ENCODE measurements at regions not wholly inside any gene's neighbourhood (a gene's known extent, or its start where the extent isn't known, plus 50 kb on each side); places are given as distances from the start of the nearest gene placed in this dataset.

DNA sequence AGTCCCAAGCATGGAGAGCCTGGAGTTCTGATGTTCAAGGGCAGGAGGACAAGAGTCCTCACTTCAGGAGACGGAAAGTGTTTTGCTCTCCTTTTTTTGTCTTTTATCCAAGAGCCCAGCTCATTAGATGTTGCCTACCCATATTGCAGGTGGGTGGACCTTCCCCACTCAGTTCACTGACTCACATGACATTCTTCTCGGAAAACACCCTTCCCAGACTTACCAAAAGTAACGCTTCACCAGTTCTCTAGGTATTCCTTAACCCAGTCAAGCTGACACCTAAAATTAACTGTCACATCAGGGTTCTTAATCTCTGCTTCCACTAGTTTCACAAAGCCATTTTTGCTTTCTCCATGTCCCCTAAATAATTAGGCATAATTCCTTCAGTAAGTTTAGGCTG lies 2215.4 kb upstream of the PCDH20 start:
- intact Hi-C loops (cut with micrococcal nuclease) (no loop called here), dilution Hi-C loops (cut with HindIII; ENCODE audit: low sequenced_read_pairs, unreplicated experiment) (no loop called here), in situ Hi-C loops (cut with MboI; ENCODE audit: low sequenced_read_pairs) (no loop called here)
- Histone ChIP-seq H3K56ac (ENCODE audit: extremely low read depth, insufficient read depth, low read length) (no peak overlapping the region), H2BK15ac (ENCODE audit: low read depth, low read length) (no peak overlapping the region), H3K9me1 (ENCODE audit: insufficient read depth, low read length) (no peaks in the 10 kb centered on the region), H3K27ac (ENCODE audit: insufficient read depth, low read length) (no peak overlapping the region), H3K18ac (ENCODE audit: low read depth, low read length) (no peak overlapping the region), H3K9ac (ENCODE audit: low read depth, low read length) (no peak overlapping the region), H2BK5ac (ENCODE audit: low read depth, low read length, poor library complexity, severe bottlenecking) (no peak overlapping the region), H3K14ac (replicated peaks; ENCODE audit: low read depth, low read length) (no peak overlapping the region), H2AFZ (replicated peaks; ENCODE audit: low read length, poor library complexity) (no peak overlapping the region), H4K20me1 (ENCODE audit: insufficient read depth, low read length) (no peaks in the 10 kb centered on the region), H3K4me2 (ENCODE audit: low read depth, low read length) (no peak overlapping the region), H3K36me3 (ENCODE audit: control insufficient read depth, insufficient read depth, low read length) (no peaks in the 10 kb centered on the region), H2BK120ac (ENCODE audit: low read depth, low read length) (no peak overlapping the region), H3K27me3 (ENCODE audit: control insufficient read depth, insufficient read depth, low read length) (no peaks in the 10 kb centered on the region), H4K8ac (ENCODE audit: low read depth in 2 of 2, low read length in 2 of 2) (no peak overlapping the region), H3K4me1 (ENCODE audit: control insufficient read depth, insufficient read depth, low read length) (no peaks in the 10 kb centered on the region), H4K5ac (ENCODE audit: low read depth, low read length) (no peak overlapping the region), H4K91ac (ENCODE audit: insufficient read depth, low read depth, low read length) (no peak overlapping the region), H2AK9ac (replicated peaks; ENCODE audit: low read depth, low read length, poor library complexity) (no peak overlapping the region), H2AK5ac (ENCODE audit: low read depth, low read length) (no peak overlapping the region), H2BK20ac (ENCODE audit: low read depth, low read length) (no peak overlapping the region), H3K4ac (ENCODE audit: low read depth, low read length) (no peak overlapping the region), H3K4me3 (ENCODE audit: insufficient read depth, low read depth, low read length) (no peak overlapping the region), H3K23ac (ENCODE audit: low read depth, low read length) (no peak overlapping the region), H3K79me1 (ENCODE audit: low read depth in 1 of 2, low read length in 2 of 2) (no peaks in the 10 kb centered on the region), H3K9me3 (ENCODE audit: control insufficient read depth, insufficient read depth, low read length) (no peaks in the 10 kb centered on the region)
- no CpG with 5 or more reads among the region's 3 CpGs for WGBS, 2 experiments (ENCODE audit: extremely low coverage in 2 of 2, insufficient read length in 1 of 2)
- DNase-seq (no peak), ATAC-seq (ENCODE audit: low read depth) (no peak)
- CTCF ChIA-PET = no interaction called here
- POLR2A ChIA-PET (ENCODE audit: unreplicated experiment) = no interaction called here
- TF ChIP-seq, protein P1, sequence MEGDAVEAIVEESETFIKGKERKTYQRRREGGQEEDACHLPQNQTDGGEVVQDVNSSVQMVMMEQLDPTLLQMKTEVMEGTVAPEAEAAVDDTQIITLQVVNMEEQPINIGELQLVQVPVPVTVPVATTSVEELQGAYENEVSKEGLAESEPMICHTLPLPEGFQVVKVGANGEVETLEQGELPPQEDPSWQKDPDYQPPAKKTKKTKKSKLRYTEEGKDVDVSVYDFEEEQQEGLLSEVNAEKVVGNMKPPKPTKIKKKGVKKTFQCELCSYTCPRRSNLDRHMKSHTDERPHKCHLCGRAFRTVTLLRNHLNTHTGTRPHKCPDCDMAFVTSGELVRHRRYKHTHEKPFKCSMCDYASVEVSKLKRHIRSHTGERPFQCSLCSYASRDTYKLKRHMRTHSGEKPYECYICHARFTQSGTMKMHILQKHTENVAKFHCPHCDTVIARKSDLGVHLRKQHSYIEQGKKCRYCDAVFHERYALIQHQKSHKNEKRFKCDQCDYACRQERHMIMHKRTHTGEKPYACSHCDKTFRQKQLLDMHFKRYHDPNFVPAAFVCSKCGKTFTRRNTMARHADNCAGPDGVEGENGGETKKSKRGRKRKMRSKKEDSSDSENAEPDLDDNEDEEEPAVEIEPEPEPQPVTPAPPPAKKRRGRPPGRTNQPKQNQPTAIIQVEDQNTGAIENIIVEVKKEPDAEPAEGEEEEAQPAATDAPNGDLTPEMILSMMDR (conservative IDR thresholded peaks at IDR 0.05; ENCODE audit: low read depth, low read length) = no peak
- TF ChIP-seq, protein P2, sequence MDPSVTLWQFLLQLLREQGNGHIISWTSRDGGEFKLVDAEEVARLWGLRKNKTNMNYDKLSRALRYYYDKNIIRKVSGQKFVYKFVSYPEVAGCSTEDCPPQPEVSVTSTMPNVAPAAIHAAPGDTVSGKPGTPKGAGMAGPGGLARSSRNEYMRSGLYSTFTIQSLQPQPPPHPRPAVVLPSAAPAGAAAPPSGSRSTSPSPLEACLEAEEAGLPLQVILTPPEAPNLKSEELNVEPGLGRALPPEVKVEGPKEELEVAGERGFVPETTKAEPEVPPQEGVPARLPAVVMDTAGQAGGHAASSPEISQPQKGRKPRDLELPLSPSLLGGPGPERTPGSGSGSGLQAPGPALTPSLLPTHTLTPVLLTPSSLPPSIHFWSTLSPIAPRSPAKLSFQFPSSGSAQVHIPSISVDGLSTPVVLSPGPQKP (IDR thresholded peaks at IDR 0.05; ENCODE audit: borderline replicate concordance, low read depth, low read length) = no peak
- no peak for TF ChIP-seq BHLHE40 (IDR thresholded peaks at IDR 0.05; ENCODE audit: low read depth, low read length)
- no peak for TF ChIP-seq MAFK (IDR thresholded peaks at IDR 0.05; ENCODE audit: low read depth, low read length)
- no peak for TF ChIP-seq RAD21 (IDR thresholded peaks at IDR 0.05; ENCODE audit: low read length)
- no peak for TF ChIP-seq CHD1 (IDR thresholded peaks at IDR 0.05; ENCODE audit: low read depth, low read length)
- no peak for TF ChIP-seq RCOR1 (IDR thresholded peaks at IDR 0.05; ENCODE audit: insufficient replicate concordance, low read length)
- no peak for TF ChIP-seq FOS (IDR thresholded peaks at IDR 0.05; ENCODE audit: low read depth, low read length)
- no peak for TF ChIP-seq CEBPB (IDR thresholded peaks at IDR 0.05; ENCODE audit: low read depth, low read length)
- TF ChIP-seq MAZ (IDR thresholded peaks at IDR 0.05; ENCODE audit: borderline replicate concordance, low read depth, low read length) = no peak
- TF ChIP-seq POLR2A (IDR thresholded peaks at IDR 0.05; ENCODE audit: low read depth, low read length) = no peak
- TF ChIP-seq NFE2L2 (IDR thresholded peaks at IDR 0.05; ENCODE audit: low read depth, low read length) = no peak
- no peak for TF ChIP-seq MXI1 (IDR thresholded peaks at IDR 0.05; ENCODE audit: borderline replicate concordance, low read depth, low read length)
- no peak for TF ChIP-seq SMC3 (IDR thresholded peaks at IDR 0.05; ENCODE audit: low read depth, low read length)
- TF ChIP-seq, protein P3, sequence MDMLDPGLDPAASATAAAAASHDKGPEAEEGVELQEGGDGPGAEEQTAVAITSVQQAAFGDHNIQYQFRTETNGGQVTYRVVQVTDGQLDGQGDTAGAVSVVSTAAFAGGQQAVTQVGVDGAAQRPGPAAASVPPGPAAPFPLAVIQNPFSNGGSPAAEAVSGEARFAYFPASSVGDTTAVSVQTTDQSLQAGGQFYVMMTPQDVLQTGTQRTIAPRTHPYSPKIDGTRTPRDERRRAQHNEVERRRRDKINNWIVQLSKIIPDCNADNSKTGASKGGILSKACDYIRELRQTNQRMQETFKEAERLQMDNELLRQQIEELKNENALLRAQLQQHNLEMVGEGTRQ (IDR thresholded peaks at IDR 0.05; ENCODE audit: low read depth, low read length) = no peak
- TF ChIP-seq RFX5 (IDR thresholded peaks at IDR 0.05; ENCODE audit: low read depth, low read length) = no peak
- no TSS peak for BruUV-seq (replicated peaks)
